ENCODE measurements at regions not wholly inside any gene's neighbourhood (a gene's known extent, or its start where the extent isn't known, plus 50 kb on each side); places are given as distances from the start of the nearest gene placed in this dataset.

- no peak for TF ChIP-seq BHLHE40 (IDR thresholded peaks at IDR 0.05; ENCODE audit: low read depth, low read length)
- TF ChIP-seq CTCF (IDR thresholded peaks at IDR 0.05): no peak
- no peak for TF ChIP-seq JUN (IDR thresholded peaks at IDR 0.05)
- TF ChIP-seq RCOR1 (IDR thresholded peaks at IDR 0.05; ENCODE audit: low read depth, low read length): no peak
- no peak for TF ChIP-seq REST (IDR thresholded peaks at IDR 0.05)
- TF ChIP-seq CHD2 (IDR thresholded peaks at IDR 0.05; ENCODE audit: low read length, partially characterized antibody): no peak
Observed at GRCh38 chr6:23589811-23590210, 536.2 kb upstream of the NRSN1 start.

Measured in A549 (cell line).